ENCODE measurements at regions not wholly inside any gene's neighbourhood (a gene's known extent, or its start where the extent isn't known, plus 50 kb on each side); places are given as distances from the start of the nearest gene placed in this dataset.
"Not testable (repeated sequence)": the region's sequence is repeated elsewhere in the genome, so short reads cannot be mapped to it uniquely, and the experiment has no call there.

DNA sequence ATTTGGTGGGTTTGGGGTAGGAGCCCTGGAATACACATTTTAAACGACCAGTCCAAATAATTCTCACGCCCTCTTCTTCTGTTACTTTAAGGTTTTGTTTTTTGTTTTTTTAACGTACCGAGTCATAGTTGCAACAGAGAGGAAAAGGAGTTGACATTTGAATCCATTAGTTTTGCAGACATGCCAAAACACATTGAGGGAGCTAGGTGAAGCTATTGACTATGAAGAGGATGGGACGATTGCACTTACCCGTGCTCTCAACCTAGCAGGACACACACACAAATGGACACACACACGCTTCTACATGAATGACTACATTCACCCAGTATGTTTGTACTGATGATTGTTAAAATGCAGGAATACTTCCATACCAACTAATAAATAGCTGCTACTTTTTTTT, 54.3 kb upstream of the CIT start:
- no peak for DNase-seq (ENCODE audit: low spot score)

DNA sequence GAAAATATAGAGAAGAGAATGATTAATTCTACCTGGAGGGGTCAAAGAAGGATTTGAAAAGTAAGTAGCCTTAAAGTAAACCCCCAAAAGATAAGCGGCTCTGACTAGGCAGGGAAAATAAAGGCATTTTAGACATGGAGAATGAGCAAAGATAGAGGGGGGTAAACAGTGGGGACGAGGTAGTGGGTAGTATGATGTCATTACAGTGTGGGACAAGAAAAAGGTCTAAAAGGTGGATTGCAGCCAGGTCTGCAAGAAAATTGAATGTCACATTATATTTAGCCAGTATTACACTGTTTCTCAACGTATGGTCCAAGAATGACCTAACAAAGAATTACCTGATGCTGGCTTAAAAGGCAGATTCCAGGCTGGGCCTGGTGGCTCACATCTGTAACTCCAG, 55.8 kb upstream of the CIT start:
- DNase-seq (ENCODE audit: low spot score) = no peak

DNA sequence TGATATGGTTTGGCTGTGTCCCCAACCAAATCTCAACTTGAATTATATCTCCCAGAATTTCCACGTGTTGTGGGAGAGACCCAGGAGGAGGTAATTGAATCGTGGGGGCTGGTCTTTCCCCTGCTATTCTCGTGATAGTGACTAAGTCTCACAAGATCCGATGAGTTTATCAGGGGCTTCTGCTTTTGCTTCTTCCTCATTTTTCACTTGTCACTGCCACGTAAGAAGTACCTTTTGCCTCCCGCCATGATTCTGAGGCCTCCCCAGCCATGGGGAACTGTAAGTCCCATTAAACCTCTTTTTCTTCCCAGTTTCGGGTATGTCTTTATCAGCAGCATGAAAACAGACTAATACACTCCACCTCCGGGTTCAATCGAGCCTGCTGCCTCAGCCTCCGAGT, 54.3 kb upstream of the BICDL1 start:
- DNase-seq (ENCODE audit: low spot score) = not testable (repeated sequence)

DNA sequence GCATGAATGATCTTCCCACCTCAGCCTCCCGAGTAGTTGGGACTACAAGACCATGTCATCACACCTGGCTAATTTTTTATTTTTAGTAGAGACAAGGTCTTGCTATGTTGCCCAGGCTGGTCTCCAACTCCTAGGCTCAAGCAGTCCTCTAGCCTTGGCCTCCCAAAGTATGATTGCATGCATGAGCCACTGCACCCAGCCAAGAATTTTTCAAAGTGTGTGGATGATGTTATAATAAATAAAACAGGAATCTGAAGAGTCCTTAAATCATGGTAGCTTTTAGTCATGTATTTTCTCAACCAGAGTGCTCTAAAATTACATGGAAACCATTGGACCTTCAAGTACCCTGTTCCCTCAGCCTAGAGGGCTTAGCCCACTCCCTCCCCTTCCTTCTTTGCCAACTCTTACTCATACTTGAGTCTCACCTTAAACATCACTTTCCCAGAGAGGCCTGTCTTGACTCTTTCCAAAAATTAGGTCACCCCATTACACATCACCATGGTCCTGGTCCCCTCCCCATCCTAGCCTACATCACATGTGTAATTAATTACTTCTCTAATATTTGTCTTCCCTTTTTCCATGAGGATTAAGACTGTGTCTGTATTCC, 52.2 kb upstream of the BICDL1 start:
- DNase-seq (ENCODE audit: low spot score) = no peak

DNA sequence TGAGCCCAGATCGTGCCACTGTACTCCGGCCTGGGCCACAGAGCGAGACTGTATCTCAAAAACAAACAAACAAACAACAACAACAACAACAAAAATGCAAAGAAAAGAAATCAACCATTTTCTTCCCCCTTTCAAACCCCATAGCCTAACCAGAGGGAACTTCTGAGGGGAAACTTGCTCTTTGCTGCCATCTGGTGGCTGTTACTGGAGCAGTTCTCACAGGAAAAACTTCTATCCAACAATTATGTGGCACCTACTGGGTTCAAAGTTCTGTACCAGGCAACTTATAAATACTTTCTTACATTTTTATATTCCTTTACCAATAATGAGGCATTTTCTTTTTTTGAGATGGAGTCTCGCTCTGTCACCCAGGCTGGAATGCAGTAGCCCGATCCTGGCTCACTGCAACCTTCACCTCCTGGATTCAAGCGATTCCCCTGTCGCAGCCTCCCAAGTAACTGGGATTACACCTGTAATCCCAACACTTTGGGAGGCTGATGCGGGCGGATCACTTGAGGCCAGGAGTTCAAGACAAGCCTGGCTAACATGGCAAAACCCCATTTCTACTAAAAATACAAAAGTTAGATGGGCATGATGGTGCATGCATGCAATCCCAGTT, 50.9 kb upstream of the BICDL1 start:
- DNase-seq (ENCODE audit: low spot score) = peak; percentile 26

Data from H4 (cell line).